HCT116 (cell line): ENCODE measurements at regions not wholly inside any gene's neighbourhood (a gene's known extent, or its start where the extent isn't known, plus 50 kb on each side); places are given as distances from the start of the nearest gene placed in this dataset.

Experiments
- ATAC-seq: fragments of 200-7000 bp; cut with Tn5 transposase; 2 replicates; pipeline ENCODE4 v1.9.1; 2020; ENCODE audit warnings: mild to moderate bottlenecking, moderate library complexity
- BruUV-seq: library from RNA; stranded (reverse); fragments of 400-500 nt; replicated peaks from 2 replicates; lab custom pipeline; 2021; lab: Mats Ljungman, UMichigan
- CTCF ChIA-PET: fragments of 300-600 bp; sonication (Branson Sonifier 250); formaldehyde crosslinking; loops from one replicate; lab custom pipeline; 2021; ENCODE audit warnings: antibody characterized with exemption; lab: Charles Lee
- POLR2A ChIA-PET: fragments of 300-600, 350-600 bp; sonication (Branson Sonifier 250); formaldehyde crosslinking; loops from one replicate; lab custom pipeline; 2021; ENCODE audit warnings: antibody characterized with exemption; lab: Charles Lee
- RAD21 ChIA-PET, 2 experiments: fragments of 300-600 bp; sonication (Branson Sonifier 250); formaldehyde crosslinking; loops; one replicate each; lab custom pipeline; 2023; ENCODE audit warnings: low total read pairs in 2 of 2; ENCODE audit not compliant: uncharacterized antibody in 2 of 2, unreplicated experiment in 2 of 2, low non-redundant PET in 1 of 2; lab: Charles Lee
- DNase-seq: peaks from one replicate; pipeline ENCODE4 v3.0.0-alpha.2; 2010; ENCODE audit warnings: low read depth, low spot score
- H2AFZ ChIP-seq: fragments of 200-600 bp; shearing (Covaris generic), sonication (generic); 2 replicates; pipeline ENCODE4 v1.6.1; 2017; ENCODE audit warnings: low read depth, mixed run types, mixed read lengths, antibody characterized with exemption, low read length; ENCODE audit not compliant: poor library complexity, severe bottlenecking
- H3K27ac ChIP-seq: 2 replicates; pipeline ENCODE4 v1.5.1; 2012; ENCODE audit warnings: low read depth, low read length
- H3K27me3 ChIP-seq: fragments of 200-600 bp; sonication (generic); 2 replicates; pipeline ENCODE4 v1.6.1; 2016; ENCODE audit warnings: mixed run types, low read length, mixed read lengths; ENCODE audit not compliant: insufficient read depth
- H3K36me3 ChIP-seq, 2 experiments: fragments of 200-500 bp in 1 of 2; fragments of 200-600 bp in 1 of 2; sonication (Bioruptor generic) in 1 of 2; sonication (generic) in 1 of 2; 2 replicates each; pipeline versions ENCODE4 v1.5.1 to v1.6.1; 2014 to 2016; ENCODE audit warnings: low read length in 2 of 2, inconsistent platforms in 1 of 2, mixed read lengths in 1 of 2, mixed run types in 1 of 2; ENCODE audit not compliant: insufficient read depth in 2 of 2, control insufficient read depth in 1 of 2
- H3K4me1 ChIP-seq, 2 experiments: fragments of 200-600 bp in 1 of 2; sonication (generic) in 1 of 2; 2 replicates each; pipeline versions ENCODE4 v1.5.1 to v1.6.1; 2012 to 2017; ENCODE audit warnings: low read length in 2 of 2, inconsistent platforms in 1 of 2, mild to moderate bottlenecking in 1 of 2, mixed read lengths in 1 of 2, mixed run types in 1 of 2, moderate library complexity in 1 of 2; ENCODE audit not compliant: insufficient read depth in 2 of 2, control insufficient read depth in 1 of 2
- H3K4me2 ChIP-seq: fragments of 200-600 bp; sonication (generic); 2 replicates; pipeline ENCODE4 v1.6.1; 2017; ENCODE audit warnings: mixed run types, low read length, mixed read lengths
- H3K4me3 ChIP-seq, 2 experiments: fragments of 200-600 bp in 1 of 2; sonication (generic) in 1 of 2; replicated peaks in 1 of 2; 2 replicates each; pipeline ENCODE4 v1.5.1; 2011 to 2016; ENCODE audit warnings: low read length in 2 of 2, control low read depth in 1 of 2, low read depth in 1 of 2, mild to moderate bottlenecking in 1 of 2, mixed read lengths in 1 of 2, mixed run types in 1 of 2
- H3K79me2 ChIP-seq: fragments of 200-600 bp; sonication (generic); 2 replicates; pipeline ENCODE4 v1.6.1; 2017; ENCODE audit warnings: mild to moderate bottlenecking, mixed run types, low read length, moderate library complexity, mixed read lengths; ENCODE audit not compliant: insufficient read depth
- H3K9ac ChIP-seq: fragments of 200-600 bp; sonication (generic); 2 replicates; pipeline ENCODE4 v1.6.1; 2016; ENCODE audit warnings: low read length, mixed read lengths
- H3K9me2 ChIP-seq: fragments of 200-600 bp; sonication (generic), shearing (Covaris generic); 2 replicates; pipeline ENCODE4 v1.6.1; 2017; ENCODE audit warnings: mixed run types, mild to moderate bottlenecking, moderate library complexity; ENCODE audit not compliant: insufficient read depth
- H3K9me3 ChIP-seq, 2 experiments: fragments of 200-500 bp in 1 of 2; fragments of 200-600 bp in 1 of 2; sonication (Bioruptor generic) in 1 of 2; sonication (generic) in 1 of 2; 2 replicates each; pipeline ENCODE4 v1.6.1; 2014 to 2017; ENCODE audit warnings: low read length in 2 of 2, mixed read lengths in 2 of 2, inconsistent platforms in 1 of 2, low read depth in 1 of 2, mild to moderate bottlenecking in 1 of 2, mixed run types in 1 of 2, moderate library complexity in 1 of 2; ENCODE audit not compliant: control insufficient read depth in 1 of 2, insufficient read depth in 1 of 2
- H4K20me1 ChIP-seq: fragments of 200-600 bp; sonication (generic), shearing (Covaris generic); 2 replicates; pipeline ENCODE4 v1.6.1; 2017; ENCODE audit warnings: mixed run types, mild to moderate bottlenecking, moderate library complexity; ENCODE audit not compliant: insufficient read depth
- ATF3 ChIP-seq: IDR thresholded peaks from 2 replicates; pipeline ENCODE4 v1.6.1; 2012
- CBX3 ChIP-seq: IDR thresholded peaks from 2 replicates; pipeline ENCODE4 v1.6.1; 2012; ENCODE audit warnings: low read depth
- POLR2AphosphoS5 ChIP-seq: IDR thresholded peaks from 2 replicates; pipeline ENCODE4 v1.6.1; 2011; ENCODE audit warnings: mild to moderate bottlenecking, low read depth, low read length, moderate library complexity
- SP1 ChIP-seq: IDR thresholded peaks from 2 replicates; pipeline ENCODE4 v1.6.1; 2012; ENCODE audit warnings: low read depth
- intact Hi-C: fragments of 100-400 bp; cut with micrococcal nuclease; formaldehyde crosslinking; loops from 2 replicates; pipeline ENCODE4 v1.10.0; 2022

DNA sequence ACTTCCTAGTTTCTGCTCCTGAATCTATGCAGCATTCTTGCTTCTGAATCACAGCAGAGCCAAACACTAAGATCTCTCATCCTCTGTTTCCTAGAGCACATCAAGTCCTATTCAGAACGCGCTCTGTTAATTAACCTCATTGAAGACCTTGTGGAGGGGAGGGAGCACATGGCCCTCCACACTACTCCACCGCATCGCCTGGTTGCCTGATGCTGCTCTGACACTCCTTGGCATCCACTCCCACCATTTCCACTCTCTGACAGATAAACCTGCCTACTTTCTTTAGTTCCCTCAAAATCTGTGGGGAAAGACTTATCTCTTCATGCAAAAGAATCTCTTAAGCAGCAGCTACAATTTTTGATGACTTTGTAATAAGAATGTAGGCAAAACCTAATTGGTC lies 802.3 kb upstream of the GYPC start:
- H3K27me3 ChIP-seq: no peaks in the 10 kb centered on the region
- CTCF ChIA-PET: no interaction called here
- H3K4me1 ChIP-seq: no peaks in the 10 kb centered on the region
- no peaks in the 10 kb centered on the region for H3K9me2 ChIP-seq
- TF ChIP-seq POLR2AphosphoS5: no peak
- TF ChIP-seq, all 23 proteins: peak for 0
- ChIA-PET POLR2A (no interaction called here), RAD21 (no interaction called here)
- Histone ChIP-seq H3K27ac (no peak overlapping the region), H4K20me1 (no peaks in the 10 kb centered on the region), H3K9me3 (peaks cover 7 to 35% of the 10 kb centered on the region in 2 experiments; a peak in 2 of 4 replicates), H3K4me3 (no peak overlapping the region), H3K36me3 (no peaks in the 10 kb centered on the region), H3K79me2 (no peaks in the 10 kb centered on the region), H3K9ac (no peak overlapping the region), H3K4me2 (no peak overlapping the region), H2AFZ (no peak overlapping the region)
- intact Hi-C loops: no loop called here
- ATAC-seq: no peak
- no TSS peak for BruUV-seq
- no peak for DNase-seq

DNA sequence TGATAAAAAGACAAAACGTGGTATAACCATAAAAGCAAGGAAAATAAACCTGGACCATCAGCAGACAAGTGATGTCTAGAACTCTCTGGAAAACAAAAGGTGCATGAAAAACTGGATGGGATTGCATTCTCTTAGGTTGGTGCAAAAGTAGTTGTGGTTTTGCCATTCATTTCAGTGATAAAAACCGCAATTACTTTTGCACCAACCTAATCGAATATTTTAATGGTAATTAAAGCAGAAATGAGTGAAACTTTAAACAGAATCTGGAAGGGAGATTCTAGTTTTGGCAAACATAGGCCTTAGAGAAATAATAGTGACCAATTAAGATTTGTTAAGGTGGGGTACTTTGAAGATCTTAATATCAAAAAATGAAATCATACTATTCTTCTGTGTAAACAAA lies 800.8 kb upstream of the GYPC start:
- Histone ChIP-seq H4K20me1 (no peaks in the 10 kb centered on the region), H3K9me3 (peaks cover 7 to 34% of the 10 kb centered on the region in 2 experiments; a peak in 2 of 4 replicates), H3K27me3 (no peaks in the 10 kb centered on the region), H3K36me3 (no peaks in the 10 kb centered on the region), H2AFZ (no peak overlapping the region), H3K79me2 (no peaks in the 10 kb centered on the region), H3K4me2 (no peak overlapping the region), H3K4me3 (no peak overlapping the region), H3K27ac (no peak overlapping the region), H3K4me1 (no peaks in the 10 kb centered on the region), H3K9ac (no peak overlapping the region), H3K9me2 (no peaks in the 10 kb centered on the region)
- ATAC-seq: no peak
- no TSS peak for BruUV-seq
- intact Hi-C loops: no loop called here
- TF ChIP-seq SP1: no peak
- TF ChIP-seq CBX3: no peak
- TF ChIP-seq ATF3: no peak
- POLR2A ChIA-PET: no interaction called here
- RAD21 ChIA-PET: no interaction called here
- DNase-seq: no peak
- CTCF ChIA-PET: no interaction called here
